Peyer's patch (tissue), 4 donors: ENCODE measurements at regions not wholly inside any gene's neighbourhood (a gene's known extent, or its start where the extent isn't known, plus 50 kb on each side); places are given as distances from the start of the nearest gene placed in this dataset.
"Not testable (repeated sequence)": the region's sequence is repeated elsewhere in the genome, so short reads cannot be mapped to it uniquely, and the experiment has no call there.

Source experiments
- DNase-seq, 3 donors: peaks; one replicate each; pipeline ENCODE4 v3.0.0-alpha.2; 2017 to 2019
- H3K27ac ChIP-seq, 4 donors: fragments of 200-600 bp; sonication (generic); one replicate each; pipeline ENCODE4 v1.5.1; 2016 to 2019
- H3K27me3 ChIP-seq, 2 donors: fragments of 200-600 bp; sonication (generic); one replicate each; pipeline ENCODE4 v1.5.1; 2019
- H3K36me3 ChIP-seq, 3 donors: fragments of 200-600 bp; sonication (generic); one replicate each; pipeline ENCODE4 v1.5.1; 2016 to 2019
- H3K4me1 ChIP-seq, 4 donors: fragments of 200-600 bp; sonication (generic); one replicate each; pipeline ENCODE4 v1.5.1; 2016 to 2019
- H3K4me3 ChIP-seq, 4 donors: fragments of 200-600 bp; sonication (generic); 1 replicate in 3 of 4; 2 replicates in 1 of 4; pipeline ENCODE4 v1.5.1; 2016 to 2019; ENCODE audit warnings: mild to moderate bottlenecking in 1 of 4
- H3K9me3 ChIP-seq, 4 donors: fragments of 200-600 bp; sonication (generic); one replicate each; pipeline ENCODE4 v1.5.1; 2016 to 2019; ENCODE audit warnings: mild to moderate bottlenecking in 1 of 4
- POLR2A ChIP-seq, 2 donors: fragments of 450-650 bp; IDR thresholded peaks; one replicate each; pipeline ENCODE4 v1.5.1; 2017; ENCODE audit warnings: antibody characterized with exemption in 2 of 2, mild to moderate bottlenecking in 2 of 2, moderate library complexity in 2 of 2
- TF ChIP-seq, protein P1 (sequence below), 6 experiments: fragments of 450-650 bp in 4 of 6; fragments of 200-600 bp in 2 of 6; sonication (generic) in 1 of 6; IDR thresholded peaks; one replicate each; pipeline ENCODE4 v1.5.1; 2017 to 2019; ENCODE audit warnings: antibody characterized with exemption in 6 of 6, mild to moderate bottlenecking in 3 of 6, moderate library complexity in 1 of 6

DNA sequence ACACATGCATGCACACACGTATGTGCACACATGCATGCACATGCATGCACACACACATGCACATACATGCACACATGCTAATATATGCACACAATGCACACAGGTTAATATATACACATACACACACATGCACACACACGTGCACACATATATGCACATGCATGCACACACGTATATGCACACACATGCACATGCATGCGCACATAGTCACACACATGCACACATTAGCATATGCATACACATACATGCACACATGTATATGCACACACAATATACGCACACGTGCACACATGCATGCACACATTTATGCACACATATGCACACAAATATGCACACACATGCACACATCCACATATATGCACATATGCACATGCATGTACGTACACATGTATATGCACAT is 506.8 kb downstream of the MATN1 start:
- H3K27me3 ChIP-seq: no peaks in the 10 kb centered on the region
- no peak overlapping the region for H3K4me3 ChIP-seq
- no peak for DNase-seq
- no peak overlapping the region for H3K27ac ChIP-seq
- H3K36me3 ChIP-seq: no peaks in the 10 kb centered on the region
- TF ChIP-seq, protein P1, sequence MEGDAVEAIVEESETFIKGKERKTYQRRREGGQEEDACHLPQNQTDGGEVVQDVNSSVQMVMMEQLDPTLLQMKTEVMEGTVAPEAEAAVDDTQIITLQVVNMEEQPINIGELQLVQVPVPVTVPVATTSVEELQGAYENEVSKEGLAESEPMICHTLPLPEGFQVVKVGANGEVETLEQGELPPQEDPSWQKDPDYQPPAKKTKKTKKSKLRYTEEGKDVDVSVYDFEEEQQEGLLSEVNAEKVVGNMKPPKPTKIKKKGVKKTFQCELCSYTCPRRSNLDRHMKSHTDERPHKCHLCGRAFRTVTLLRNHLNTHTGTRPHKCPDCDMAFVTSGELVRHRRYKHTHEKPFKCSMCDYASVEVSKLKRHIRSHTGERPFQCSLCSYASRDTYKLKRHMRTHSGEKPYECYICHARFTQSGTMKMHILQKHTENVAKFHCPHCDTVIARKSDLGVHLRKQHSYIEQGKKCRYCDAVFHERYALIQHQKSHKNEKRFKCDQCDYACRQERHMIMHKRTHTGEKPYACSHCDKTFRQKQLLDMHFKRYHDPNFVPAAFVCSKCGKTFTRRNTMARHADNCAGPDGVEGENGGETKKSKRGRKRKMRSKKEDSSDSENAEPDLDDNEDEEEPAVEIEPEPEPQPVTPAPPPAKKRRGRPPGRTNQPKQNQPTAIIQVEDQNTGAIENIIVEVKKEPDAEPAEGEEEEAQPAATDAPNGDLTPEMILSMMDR (IDR thresholded peaks at IDR 0.05): no peak
- no peak for TF ChIP-seq POLR2A (IDR thresholded peaks at IDR 0.05)
- H3K9me3 ChIP-seq: no peaks in the 10 kb centered on the region
- H3K4me1 ChIP-seq: no peaks in the 10 kb centered on the region

DNA sequence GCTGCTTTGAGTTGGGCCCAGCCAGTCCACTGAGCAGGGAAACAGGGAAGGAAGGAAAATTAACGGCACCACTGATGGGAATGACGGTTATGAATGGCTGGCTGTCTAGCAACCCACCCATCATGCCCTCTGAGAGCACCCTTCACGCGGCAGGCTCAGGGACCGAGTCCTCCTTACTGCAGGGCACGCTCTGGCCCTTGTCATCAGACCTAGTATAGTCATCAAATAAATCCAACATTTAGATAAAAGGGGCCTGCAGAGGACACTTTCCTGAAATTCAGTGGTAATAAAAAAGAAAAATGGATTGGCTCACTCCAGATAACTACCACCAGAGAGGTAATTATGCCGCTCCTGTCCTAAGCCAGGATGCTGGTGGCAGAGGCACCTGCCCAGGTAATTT is 509.4 kb downstream of the MATN1 start:
- TF ChIP-seq, protein P1 (IDR thresholded peaks at IDR 0.05): no peak
- TF ChIP-seq POLR2A (IDR thresholded peaks at IDR 0.05): no peak
- Histone ChIP-seq H3K27ac (no peak overlapping the region), H3K4me1 (no peaks in the 10 kb centered on the region), H3K27me3 (no peaks in the 10 kb centered on the region), H3K36me3 (no peaks in the 10 kb centered on the region), H3K4me3 (no peak overlapping the region), H3K9me3 (no peaks in the 10 kb centered on the region)
- no peak for DNase-seq

DNA sequence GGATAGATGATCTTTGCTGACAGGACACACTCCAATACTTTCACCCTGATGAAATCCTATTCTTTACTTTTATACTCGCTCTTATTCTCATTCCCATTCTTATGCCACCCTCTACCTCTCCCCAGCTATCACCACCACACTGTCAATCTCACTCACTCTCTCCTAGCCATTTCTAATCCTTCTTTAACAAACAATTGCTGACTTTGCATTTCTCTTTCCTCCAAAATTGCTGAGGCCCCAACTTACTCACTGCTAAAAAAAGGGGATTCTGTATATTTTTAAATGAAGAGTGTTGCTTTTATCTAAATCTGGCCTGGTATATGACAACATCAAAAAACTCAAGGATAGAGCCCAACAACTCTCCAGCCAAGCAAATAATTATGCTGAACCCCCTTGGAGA is 515.4 kb downstream of the MATN1 start:
- H3K27me3 ChIP-seq, H3K36me3 ChIP-seq, H3K4me1 ChIP-seq, DNase-seq, H3K4me3 ChIP-seq, H3K9me3 ChIP-seq, H3K27ac ChIP-seq: not testable (repeated sequence)

DNA sequence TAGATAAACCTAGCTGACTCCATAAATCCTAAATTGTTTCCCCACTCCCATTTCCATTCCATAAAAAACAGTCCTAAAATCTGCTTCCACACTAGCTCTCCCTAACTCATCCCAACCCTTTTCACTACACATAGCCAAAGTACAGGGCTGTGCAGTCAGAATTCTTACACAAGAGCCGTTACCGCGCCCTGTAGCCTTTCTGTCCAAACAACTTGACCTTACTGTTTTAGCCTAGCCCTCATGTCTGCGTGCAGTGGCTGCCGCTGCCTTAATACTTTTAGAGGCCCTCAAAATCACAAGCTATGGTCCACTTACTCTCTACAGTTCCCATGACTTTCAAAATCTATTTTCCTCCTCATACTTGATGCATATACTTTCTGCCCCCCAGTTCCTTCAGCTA is 516.8 kb downstream of the MATN1 start:
- not testable (repeated sequence) for H3K27ac ChIP-seq, DNase-seq, H3K27me3 ChIP-seq, H3K9me3 ChIP-seq, H3K36me3 ChIP-seq, H3K4me1 ChIP-seq, H3K4me3 ChIP-seq

DNA sequence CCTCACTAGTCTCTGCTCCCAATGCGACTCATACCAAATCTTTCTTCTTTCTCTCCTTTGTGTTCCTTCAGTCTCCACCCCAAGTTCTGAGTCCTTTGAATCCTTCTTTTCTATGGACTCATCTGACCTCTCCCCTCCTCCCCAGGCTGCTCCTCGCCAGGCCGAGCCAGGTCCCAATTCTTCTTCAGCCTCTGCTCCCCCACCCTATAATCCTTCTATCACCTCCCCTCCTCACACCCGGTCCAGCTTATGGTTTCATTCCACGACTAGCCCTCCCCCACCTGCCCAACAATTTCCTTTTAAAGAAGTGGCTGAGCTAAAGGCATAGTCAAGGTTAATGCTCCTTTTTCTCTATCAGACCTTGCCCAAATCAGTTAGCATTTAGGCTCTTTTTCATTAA is 518.5 kb downstream of the MATN1 start:
- H3K9me3 ChIP-seq, H3K36me3 ChIP-seq, DNase-seq, H3K27ac ChIP-seq, H3K4me3 ChIP-seq, H3K27me3 ChIP-seq, H3K4me1 ChIP-seq: not testable (repeated sequence)

DNA sequence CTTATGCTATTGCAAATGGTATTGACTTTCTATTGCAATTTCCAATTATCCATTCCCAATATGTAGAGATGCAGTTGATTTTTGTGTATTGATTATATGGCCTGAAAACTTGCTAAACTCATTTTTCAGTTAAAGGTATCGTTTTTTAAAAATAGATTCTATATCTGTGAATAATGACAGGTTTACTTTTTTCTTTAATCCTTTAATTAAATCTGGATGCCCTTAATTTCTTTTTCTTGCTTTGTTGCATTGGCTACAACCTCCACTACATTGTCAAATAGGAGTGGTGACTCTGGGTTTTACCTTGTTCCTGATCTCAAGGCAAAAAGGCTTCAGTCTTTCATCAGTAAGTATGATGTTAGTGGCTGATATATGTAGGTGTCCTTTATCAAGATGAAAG is 522.4 kb downstream of the MATN1 start:
- Histone ChIP-seq H3K27ac (no peak overlapping the region), H3K36me3 (no peaks in the 10 kb centered on the region), H3K4me3 (no peak overlapping the region), H3K9me3 (no peaks in the 10 kb centered on the region), H3K27me3 (no peaks in the 10 kb centered on the region), H3K4me1 (no peaks in the 10 kb centered on the region)
- DNase-seq: no peak
- TF ChIP-seq, protein P1 (IDR thresholded peaks at IDR 0.05): no peak
- no peak for TF ChIP-seq POLR2A (IDR thresholded peaks at IDR 0.05)

DNA sequence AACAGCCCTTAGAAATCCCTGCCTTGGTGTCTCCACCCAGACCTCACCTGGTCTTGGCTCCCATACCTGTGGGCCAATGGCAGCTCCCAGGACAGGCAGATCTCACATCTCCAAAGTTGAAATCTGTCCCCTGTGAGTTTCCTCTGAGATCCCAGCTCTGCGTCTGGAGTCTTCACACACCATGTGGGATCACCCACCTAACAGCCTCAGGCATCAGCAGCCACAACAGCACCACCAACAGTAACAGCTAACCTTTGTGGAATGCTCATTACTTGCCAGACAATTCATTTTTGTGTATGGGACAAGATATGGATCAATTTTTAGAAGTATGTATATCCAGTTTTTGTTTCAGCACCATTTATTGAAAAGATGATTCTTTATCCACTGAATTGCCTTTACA is 523.2 kb downstream of the MATN1 start:
- no peak for DNase-seq
- no peaks in the 10 kb centered on the region for H3K4me1 ChIP-seq
- no peak overlapping the region for H3K4me3 ChIP-seq
- no peaks in the 10 kb centered on the region for H3K9me3 ChIP-seq
- H3K27me3 ChIP-seq: no peaks in the 10 kb centered on the region
- no peaks in the 10 kb centered on the region for H3K36me3 ChIP-seq
- H3K27ac ChIP-seq: no peak overlapping the region
- TF ChIP-seq, protein P1 (IDR thresholded peaks at IDR 0.05): no peak
- no peak for TF ChIP-seq POLR2A (IDR thresholded peaks at IDR 0.05)
